ENCODE measurements at regions not wholly inside any gene's neighbourhood (a gene's known extent, or its start where the extent isn't known, plus 50 kb on each side); places are given as distances from the start of the nearest gene placed in this dataset.

- no peak for TF ChIP-seq MXI1 (conservative IDR thresholded peaks at IDR 0.05; ENCODE audit: poor library complexity, severe bottlenecking)
- H3K4me3 ChIP-seq (ENCODE audit: low read length) = no peak overlapping the region
- H3K9me2 ChIP-seq (ENCODE audit: insufficient read depth, low read length) = no peaks in the 10 kb centered on the region
- H3K36me3 ChIP-seq (ENCODE audit: insufficient read depth, low read length) = no peaks in the 10 kb centered on the region
- no peaks in the 10 kb centered on the region for H3K79me2 ChIP-seq (replicated peaks; ENCODE audit: insufficient read depth, low read length)
- H3K9me3 ChIP-seq (ENCODE audit: low read length) = no peaks in the 10 kb centered on the region
- no peaks in the 10 kb centered on the region for H4K20me1 ChIP-seq (ENCODE audit: insufficient read depth)
- H2AFZ ChIP-seq (ENCODE audit: low read depth, low read length) = no peak overlapping the region
- H3K4me2 ChIP-seq (ENCODE audit: low read length) = no peak overlapping the region
- no peak overlapping the region for H3K27ac ChIP-seq (ENCODE audit: low read length)
- H3K27me3 ChIP-seq (ENCODE audit: insufficient read depth, low read depth, low read length) = no peaks in the 10 kb centered on the region
- H3F3A ChIP-seq (ENCODE audit: insufficient read depth, low read length, poor library complexity, severe bottlenecking) = peaks cover 5% of the 10 kb centered on the region
- H3K9ac ChIP-seq (ENCODE audit: low read length) = no peak overlapping the region
Measured at GRCh38 chr7:25756601-25757000, 395.4 kb upstream of the NFE2L3 start.

- Histone ChIP-seq H3K4me3 (ENCODE audit: low read length) (no peak overlapping the region), H3K9me2 (ENCODE audit: insufficient read depth, low read length) (no peaks in the 10 kb centered on the region), H3K9me3 (ENCODE audit: low read length) (no peaks in the 10 kb centered on the region), H3K9ac (ENCODE audit: low read length) (no peak overlapping the region), H3F3A (ENCODE audit: insufficient read depth, low read length, poor library complexity, severe bottlenecking) (no peaks in the 10 kb centered on the region), H3K27ac (ENCODE audit: low read length) (peak overlapping the region; percentile 10), H4K20me1 (ENCODE audit: insufficient read depth) (no peaks in the 10 kb centered on the region), H3K36me3 (ENCODE audit: insufficient read depth, low read length) (no peaks in the 10 kb centered on the region), H3K27me3 (ENCODE audit: insufficient read depth, low read depth, low read length) (no peaks in the 10 kb centered on the region), H3K79me2 (replicated peaks; ENCODE audit: insufficient read depth, low read length) (no peaks in the 10 kb centered on the region), H2AFZ (ENCODE audit: low read depth, low read length) (no peak overlapping the region), H3K4me2 (ENCODE audit: low read length) (no peak overlapping the region)
- no peak for TF ChIP-seq POLR2AphosphoS5 (IDR thresholded peaks at IDR 0.05)
Measured at GRCh38 chr7:25758559-25758958, 393.4 kb upstream of the NFE2L3 start.

- no peak for TF ChIP-seq TAF1 (IDR thresholded peaks at IDR 0.05; ENCODE audit: low read depth)
- no peak for TF ChIP-seq CTCF (IDR thresholded peaks at IDR 0.05; ENCODE audit: poor library complexity, severe bottlenecking)
- no peak for TF ChIP-seq POLR2AphosphoS5 (IDR thresholded peaks at IDR 0.05)
- TF ChIP-seq EP300 (conservative IDR thresholded peaks at IDR 0.05; ENCODE audit: poor library complexity, severe bottlenecking) = no peak
Measured at GRCh38 chr7:25759286-25759685, 392.7 kb upstream of the NFE2L3 start.

GRCh38 chr7:25759748-25760147 is 392.2 kb upstream of the NFE2L3 start:
- no peaks in the 10 kb centered on the region for H3K79me2 ChIP-seq (replicated peaks; ENCODE audit: insufficient read depth, low read length)
- H3K36me3 ChIP-seq (ENCODE audit: insufficient read depth, low read length) = no peaks in the 10 kb centered on the region
- no peaks in the 10 kb centered on the region for H3F3A ChIP-seq (ENCODE audit: insufficient read depth, low read length, poor library complexity, severe bottlenecking)
- peak overlapping the region; percentile 16 for H3K27ac ChIP-seq (ENCODE audit: low read length)
- no peak overlapping the region for H3K9ac ChIP-seq (ENCODE audit: low read length)
- no peaks in the 10 kb centered on the region for H3K27me3 ChIP-seq (ENCODE audit: insufficient read depth, low read depth, low read length)
- H3K9me3 ChIP-seq (ENCODE audit: low read length) = no peaks in the 10 kb centered on the region
- no peak overlapping the region for H2AFZ ChIP-seq (ENCODE audit: low read depth, low read length)
- no peaks in the 10 kb centered on the region for H4K20me1 ChIP-seq (ENCODE audit: insufficient read depth)
- H3K4me2 ChIP-seq (ENCODE audit: low read length) = no peak overlapping the region
- H3K9me2 ChIP-seq (ENCODE audit: insufficient read depth, low read length) = no peaks in the 10 kb centered on the region
- TF ChIP-seq SMC3 (conservative IDR thresholded peaks at IDR 0.05; ENCODE audit: poor library complexity) (no peak), TAF1 (IDR thresholded peaks at IDR 0.05; ENCODE audit: low read depth) (no peak), REST (IDR thresholded peaks at IDR 0.05; ENCODE audit: borderline replicate concordance) (no peak), POLR2AphosphoS5 (IDR thresholded peaks at IDR 0.05) (no peak), EP300 (conservative IDR thresholded peaks at IDR 0.05; ENCODE audit: poor library complexity, severe bottlenecking) (no peak), MXI1 (conservative IDR thresholded peaks at IDR 0.05; ENCODE audit: poor library complexity, severe bottlenecking) (no peak), RAD21 (conservative IDR thresholded peaks at IDR 0.05) (no peak), EZH2 (IDR thresholded peaks at IDR 0.05; ENCODE audit: borderline replicate concordance, insufficient read depth, low read length, poor library complexity, severe bottlenecking) (no peak), CTCF (IDR thresholded peaks at IDR 0.05; ENCODE audit: poor library complexity, severe bottlenecking) (no peak)
- no peak overlapping the region for H3K4me3 ChIP-seq (ENCODE audit: low read length)

More at GRCh38 chr7:25759286-25759685, 392.7 kb upstream of the NFE2L3 start:
- H3K4me3 ChIP-seq (ENCODE audit: low read length) = no peak overlapping the region
- H3K9me3 ChIP-seq (ENCODE audit: low read length) = no peaks in the 10 kb centered on the region
- H3K36me3 ChIP-seq (ENCODE audit: insufficient read depth, low read length) = no peaks in the 10 kb centered on the region
- H3K27ac ChIP-seq (ENCODE audit: low read length) = peak overlapping the region; percentile 16
- no peaks in the 10 kb centered on the region for H3K79me2 ChIP-seq (replicated peaks; ENCODE audit: insufficient read depth, low read length)
- H3K4me2 ChIP-seq (ENCODE audit: low read length) = no peak overlapping the region
- no peaks in the 10 kb centered on the region for H3F3A ChIP-seq (ENCODE audit: insufficient read depth, low read length, poor library complexity, severe bottlenecking)
- H4K20me1 ChIP-seq (ENCODE audit: insufficient read depth) = no peaks in the 10 kb centered on the region
- H3K9ac ChIP-seq (ENCODE audit: low read length) = no peak overlapping the region
- H3K27me3 ChIP-seq (ENCODE audit: insufficient read depth, low read depth, low read length) = no peaks in the 10 kb centered on the region
- no peaks in the 10 kb centered on the region for H3K9me2 ChIP-seq (ENCODE audit: insufficient read depth, low read length)
- H2AFZ ChIP-seq (ENCODE audit: low read depth, low read length) = no peak overlapping the region

All from neural cell (in vitro differentiated cells).